ENCODE measurements at regions not wholly inside any gene's neighbourhood (a gene's known extent, or its start where the extent isn't known, plus 50 kb on each side); places are given as distances from the start of the nearest gene placed in this dataset.

- DNase-seq: no peak
Measured at GRCh38 chr7:98040626-98041360, 50.8 kb upstream of the OCM2 start.

GRCh38 chr7:98046816-98047215 lies 56.8 kb upstream of the OCM2 start:
- DNase-seq: no peak

- no peak for DNase-seq
Measured at GRCh38 chr7:98049034-98049433, 57.6 kb upstream of the LMTK2 start.

GRCh38 chr7:98051118-98051744 lies 55.4 kb upstream of the LMTK2 start:
- DNase-seq: peak; percentile 58

- DNase-seq: no peak
Measured at GRCh38 chr7:98054585-98054984, 52.1 kb upstream of the LMTK2 start.

- no peak for DNase-seq
Measured at GRCh38 chr7:98056580-98056979, 50.1 kb upstream of the LMTK2 start.

Measured in activated CD4-positive, alpha-beta T cell treated with anti-CD3 and anti-CD28 coated beads, Interleukin-10, Interleukin-2, amounts not matched to agents 100 ng/mL and 50 ng/mL, durations not matched to agents 16 hours and 8 hours (primary cell).